ENCODE measurements at regions not wholly inside any gene's neighbourhood (a gene's known extent, or its start where the extent isn't known, plus 50 kb on each side); places are given as distances from the start of the nearest gene placed in this dataset.

- Histone ChIP-seq H3K9me3 (ENCODE audit: control insufficient read depth in 2 of 2, insufficient read depth in 1 of 2, low read depth in 1 of 2, low read length in 1 of 2) (peaks cover 0 to 14% of the 10 kb centered on the region in 2 donors), H3K4me1 (ENCODE audit: control insufficient read depth in 3 of 3, insufficient read depth in 2 of 3, low read depth in 1 of 3, low read length in 2 of 3) (no peaks in the 10 kb centered on the region), H3K27me3 (ENCODE audit: control insufficient read depth in 3 of 3, insufficient read depth in 3 of 3, low read length in 3 of 3) (no peaks in the 10 kb centered on the region), H3K27ac (ENCODE audit: low read depth in 1 of 3, low read length in 2 of 3) (no peak overlapping the region), H3K4me3 (ENCODE audit: low read depth in 1 of 3, low read length in 3 of 3) (no peak overlapping the region), H3K36me3 (ENCODE audit: control insufficient read depth in 3 of 3, insufficient read depth in 2 of 3, low read depth in 1 of 3, low read length in 3 of 3) (peaks cover 0 to 3% (median 0%) of the 10 kb centered on the region in 3 donors)
- WGBS, 3 donors: 26 to 53% (median 34%) methylated on average over 2 of the region's 2 CpGs
- FAIRE-seq (no peak), DNase-seq (peak in 1 of 2 donors; percentile 19)
Measured at GRCh38 chr10:45495438-45496152, 121.6 kb downstream of the ALOX5 start.

Data from small intestine (tissue), 7 donors.